CD14-positive monocyte (primary cell): ENCODE measurements at regions not wholly inside any gene's neighbourhood (a gene's known extent, or its start where the extent isn't known, plus 50 kb on each side); places are given as distances from the start of the nearest gene placed in this dataset.

Experiments used
- DNase-seq, 3 donors: peaks; one replicate each; pipeline ENCODE4 v3.0.0-alpha.2; 2011 to 2022
- H2AFZ ChIP-seq: 2 replicates; pipeline ENCODE4 v1.6.0; 2012; ENCODE audit warnings: mild to moderate bottlenecking, low read depth, low read length, inconsistent platforms; ENCODE audit not compliant: insufficient read depth, poor library complexity, severe bottlenecking
- H3K27ac ChIP-seq, 2 donors: 1 replicate in 1 of 2; 2 replicates in 1 of 2; pipeline ENCODE4 v1.5.1; 2012 to 2013; ENCODE audit warnings: low read length in 2 of 2, control low read depth in 1 of 2, inconsistent platforms in 1 of 2, low read depth in 1 of 2, mild to moderate bottlenecking in 1 of 2
- H3K27me3 ChIP-seq, 2 donors: one replicate each; pipeline versions ENCODE4 v1.6.0 to v1.6.1; 2011 to 2013; ENCODE audit warnings: low read length in 2 of 2; ENCODE audit not compliant: control insufficient read depth in 2 of 2, insufficient read depth in 2 of 2
- H3K36me3 ChIP-seq, 2 donors: replicated peaks in 1 of 2; 1 replicate in 1 of 2; 2 replicates in 1 of 2; pipeline versions ENCODE4 v1.5.1 to v1.6.1; 2012 to 2013; ENCODE audit warnings: low read length in 2 of 2, control low read depth in 1 of 2, inconsistent platforms in 1 of 2, mild to moderate bottlenecking in 1 of 2; ENCODE audit not compliant: insufficient read depth in 2 of 2, control insufficient read depth in 1 of 2
- H3K4me1 ChIP-seq, 2 donors: 1 replicate in 1 of 2; 2 replicates in 1 of 2; pipeline versions ENCODE4 v1.5.1 to v1.6.1; 2012 to 2013; ENCODE audit warnings: low read length in 2 of 2, control low read depth in 1 of 2, inconsistent platforms in 1 of 2, mild to moderate bottlenecking in 1 of 2, moderate library complexity in 1 of 2; ENCODE audit not compliant: insufficient read depth in 2 of 2, control insufficient read depth in 1 of 2
- H3K4me2 ChIP-seq: replicated peaks from 2 replicates; pipeline ENCODE3; 2012; ENCODE audit warnings: low read length, moderate library complexity, mild to moderate bottlenecking; ENCODE audit not compliant: poor library complexity, severe bottlenecking; ENCODE audit errors: extremely low read depth
- H3K4me3 ChIP-seq, 3 experiments: fragments of 200-600 bp in 1 of 3; sonication (generic) in 1 of 3; replicated peaks in 1 of 3; 1 replicate in 2 of 3; 2 replicates in 1 of 3; pipeline ENCODE4 v1.5.1; 2011 to 2013; ENCODE audit warnings: low read length in 3 of 3, mild to moderate bottlenecking in 3 of 3, control low read depth in 2 of 3, low read depth in 2 of 3, inconsistent platforms in 1 of 3, moderate library complexity in 1 of 3
- H3K79me2 ChIP-seq: 2 replicates; pipeline ENCODE4 v1.6.0; 2012; ENCODE audit warnings: mild to moderate bottlenecking, control low read depth, inconsistent platforms, low read length, moderate library complexity; ENCODE audit not compliant: insufficient read depth
- H3K9ac ChIP-seq: 2 replicates; pipeline ENCODE4 v1.6.0; 2017; ENCODE audit warnings: low read length, mild to moderate bottlenecking; ENCODE audit not compliant: insufficient read depth, poor library complexity, severe bottlenecking
- H3K9me3 ChIP-seq, 2 donors: replicated peaks in 1 of 2; 1 replicate in 1 of 2; 2 replicates in 1 of 2; pipeline versions ENCODE4 v1.5.1 to v1.6.1; 2012 to 2013; ENCODE audit warnings: low read length in 2 of 2, control low read depth in 1 of 2; ENCODE audit not compliant: control insufficient read depth in 1 of 2, insufficient read depth in 1 of 2
- H4K20me1 ChIP-seq: 2 replicates; pipeline ENCODE4 v1.6.0; 2012; ENCODE audit warnings: mild to moderate bottlenecking, low read length, control low read depth, moderate library complexity; ENCODE audit not compliant: insufficient read depth
- H3K27ac Mint-ChIP-seq, 7 donors: one replicate each; pipeline ENCODE4 v1.8.0; 2020; ENCODE audit warnings: mild to moderate bottlenecking in 7 of 7, mixed read lengths in 7 of 7, moderate library complexity in 6 of 7, inconsistent platforms in 2 of 7
- H3K27me3 Mint-ChIP-seq, 3 donors: one replicate each; pipeline ENCODE4 v1.8.0; 2021 to 2022; ENCODE audit warnings: low read depth in 3 of 3, mild to moderate bottlenecking in 3 of 3, mixed read lengths in 3 of 3, moderate library complexity in 3 of 3, inconsistent platforms in 1 of 3
- H3K36me3 Mint-ChIP-seq, 2 donors: one replicate each; pipeline ENCODE4 v1.8.0; 2020; ENCODE audit warnings: mixed read lengths in 2 of 2, inconsistent platforms in 1 of 2, mild to moderate bottlenecking in 1 of 2
- H3K4me1 Mint-ChIP-seq: one replicate; pipeline ENCODE4 v1.8.0; 2020; ENCODE audit warnings: mild to moderate bottlenecking, mixed read lengths
- H3K4me3 Mint-ChIP-seq, 2 donors: one replicate each; pipeline ENCODE4 v1.8.0; 2020; ENCODE audit warnings: mild to moderate bottlenecking in 2 of 2, mixed read lengths in 2 of 2, moderate library complexity in 1 of 2
- H3K9me3 Mint-ChIP-seq, 7 donors: one replicate each; pipeline ENCODE4 v1.8.0; 2020 to 2022; ENCODE audit warnings: mixed read lengths in 7 of 7, mild to moderate bottlenecking in 6 of 7, moderate library complexity in 6 of 7, inconsistent platforms in 2 of 7
- WGBS: methylation state at CpG from one replicate; pipeline ENCODE4 v1.1.5; 2013; ENCODE audit warnings: missing lambda C conversion rate; ENCODE audit not compliant: insufficient coverage; 5-methylcytosine and 5-hydroxymethylcytosine counted together
- intact Hi-C, 2 donors: fragments of 100-400 bp; cut with micrococcal nuclease; formaldehyde crosslinking; loops; one replicate each; pipeline versions ENCODE4 v1.15.0 to v1.15.1; 2023
- TF ChIP-seq, protein P1 (sequence below): fragments of 200-600 bp; IDR thresholded peaks from one replicate; pipeline ENCODE4 v1.8.0; 2022; ENCODE audit warnings: antibody characterized with exemption, mild to moderate bottlenecking

DNA sequence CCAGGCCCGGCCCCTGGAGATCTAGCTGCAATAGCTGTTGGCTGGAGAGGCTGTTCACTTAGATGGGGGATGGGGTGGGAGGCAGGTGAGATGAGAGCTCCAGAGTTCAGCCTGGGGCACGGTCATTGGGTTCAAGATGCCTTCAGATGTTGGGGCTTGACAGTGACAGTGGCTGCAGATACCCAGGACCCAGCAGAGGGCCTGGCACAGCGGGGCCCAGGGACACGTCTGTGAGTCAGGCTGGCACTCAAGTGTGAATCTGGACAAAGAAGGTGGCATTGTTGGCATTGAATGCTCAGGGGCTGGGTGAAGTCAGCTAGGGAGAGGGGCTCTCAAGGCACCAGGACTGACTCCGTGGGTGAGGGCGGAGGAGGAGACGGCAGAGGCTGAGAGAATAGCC is 328.1 kb downstream of the SEC14L1 start:
- no peak overlapping the region for H3K4me2 ChIP-seq
- H3K27ac ChIP-seq: no peak overlapping the region
- DNase-seq: no peak
- no peak overlapping the region for H3K4me3 ChIP-seq
- no peaks in the 10 kb centered on the region for H3K27me3 ChIP-seq
- H4K20me1 ChIP-seq: peaks cover 50% of the 10 kb centered on the region
- H2AFZ ChIP-seq: no peak overlapping the region
- Mint-ChIP-seq H3K9me3 (peaks cover 0 to 9% (median 0%) of the 10 kb centered on the region in 7 donors), H3K27me3 (peaks cover 0 to 3% (median 2%) of the 10 kb centered on the region in 3 donors), H3K27ac (peak overlapping the region in 2 of 7 donors; percentile 12 to 52), H3K36me3 (peaks cover 55 to 66% of the 10 kb centered on the region in 2 donors), H3K4me1 (peaks cover 89% of the 10 kb centered on the region), H3K4me3 (no peak overlapping the region)
- WGBS: 96% methylated on average over 7 of the region's 7 CpGs
- TF ChIP-seq, protein P1, sequence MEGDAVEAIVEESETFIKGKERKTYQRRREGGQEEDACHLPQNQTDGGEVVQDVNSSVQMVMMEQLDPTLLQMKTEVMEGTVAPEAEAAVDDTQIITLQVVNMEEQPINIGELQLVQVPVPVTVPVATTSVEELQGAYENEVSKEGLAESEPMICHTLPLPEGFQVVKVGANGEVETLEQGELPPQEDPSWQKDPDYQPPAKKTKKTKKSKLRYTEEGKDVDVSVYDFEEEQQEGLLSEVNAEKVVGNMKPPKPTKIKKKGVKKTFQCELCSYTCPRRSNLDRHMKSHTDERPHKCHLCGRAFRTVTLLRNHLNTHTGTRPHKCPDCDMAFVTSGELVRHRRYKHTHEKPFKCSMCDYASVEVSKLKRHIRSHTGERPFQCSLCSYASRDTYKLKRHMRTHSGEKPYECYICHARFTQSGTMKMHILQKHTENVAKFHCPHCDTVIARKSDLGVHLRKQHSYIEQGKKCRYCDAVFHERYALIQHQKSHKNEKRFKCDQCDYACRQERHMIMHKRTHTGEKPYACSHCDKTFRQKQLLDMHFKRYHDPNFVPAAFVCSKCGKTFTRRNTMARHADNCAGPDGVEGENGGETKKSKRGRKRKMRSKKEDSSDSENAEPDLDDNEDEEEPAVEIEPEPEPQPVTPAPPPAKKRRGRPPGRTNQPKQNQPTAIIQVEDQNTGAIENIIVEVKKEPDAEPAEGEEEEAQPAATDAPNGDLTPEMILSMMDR: no peak
- peaks cover 85% of the 10 kb centered on the region for H3K79me2 ChIP-seq
- H3K9ac ChIP-seq: no peak overlapping the region
- H3K4me1 ChIP-seq: peaks cover 77 to 86% of the 10 kb centered on the region in 2 donors
- H3K36me3 ChIP-seq: peaks cover 15 to 45% of the 10 kb centered on the region in 2 donors
- intact Hi-C loops: no loop called here
- H3K9me3 ChIP-seq: no peaks in the 10 kb centered on the region

GRCh38 chr17:77470330-77470786 is 329.6 kb downstream of the SEC14L1 start:
- Mint-ChIP-seq H3K4me3 (no peak overlapping the region), H3K27ac (peak overlapping the region in 4 of 7 donors; percentile 11 to 51 (median 18)), H3K4me1 (peaks cover 90% of the 10 kb centered on the region), H3K27me3 (peaks cover 0 to 3% (median 2%) of the 10 kb centered on the region in 3 donors), H3K9me3 (peaks cover 0 to 9% (median 0%) of the 10 kb centered on the region in 7 donors), H3K36me3 (peaks cover 58 to 73% of the 10 kb centered on the region in 2 donors)
- peak overlapping the region in 1 of 3 experiments; percentile 50 for H3K4me3 ChIP-seq
- intact Hi-C loops: loop anchor here (5.0 kb wide), 1 partner anchor 33 kb away; no protein-coding TSS in a partner anchor
- peaks cover 15 to 45% of the 10 kb centered on the region in 2 donors for H3K36me3 ChIP-seq
- H3K4me2 ChIP-seq: peak overlapping the region; percentile 61
- no peak overlapping the region for H2AFZ ChIP-seq
- H3K27ac ChIP-seq: peak overlapping the region in 1 of 2 donors; percentile 73
- H3K9ac ChIP-seq: no peak overlapping the region
- 98% methylated on average over 3 of the region's 3 CpGs for WGBS
- H3K27me3 ChIP-seq: no peaks in the 10 kb centered on the region
- TF ChIP-seq, protein P1: no peak
- no peak for DNase-seq
- H3K9me3 ChIP-seq: no peaks in the 10 kb centered on the region
- peaks cover 64% of the 10 kb centered on the region for H4K20me1 ChIP-seq
- H3K4me1 ChIP-seq: peaks cover 75 to 86% of the 10 kb centered on the region in 2 donors
- peaks cover 94% of the 10 kb centered on the region for H3K79me2 ChIP-seq
